ENCODE measurements at regions not wholly inside any gene's neighbourhood (a gene's known extent, or its start where the extent isn't known, plus 50 kb on each side); places are given as distances from the start of the nearest gene placed in this dataset.
"Not testable (repeated sequence)": the region's sequence is repeated elsewhere in the genome, so short reads cannot be mapped to it uniquely, and the experiment has no call there.

- ChIA-PET POLR2A (no interaction called here), CTCF (no interaction called here)
- H3K27ac ChIP-seq (ENCODE audit: low read length) = no peak overlapping the region
- in situ Hi-C loops (cut with HindIII; ENCODE audit: low pct_unique_long_range_greater_than_20kb, low sequenced_read_pairs) (no loop called here), intact Hi-C loops (cut with micrococcal nuclease; ENCODE audit: unreplicated experiment) (no loop called here)
- no peak for TF ChIP-seq CTCF (IDR thresholded peaks at IDR 0.05)
- TF ChIP-seq POLR2AphosphoS5 (IDR thresholded peaks at IDR 0.05; ENCODE audit: low read depth, low read length) = no peak
- no peak for TF ChIP-seq TCF7L2 (IDR thresholded peaks at IDR 0.05; ENCODE audit: low read depth, low read length)
- TF ChIP-seq SIN3A (IDR thresholded peaks at IDR 0.05; ENCODE audit: borderline replicate concordance, insufficient read depth, low read depth, low read length) = no peak
- TF ChIP-seq REST (IDR thresholded peaks at IDR 0.05; ENCODE audit: insufficient read depth in 1 of 2, low read depth in 2 of 2, low read length in 1 of 2) = no peak
- H3K36me3 ChIP-seq (ENCODE audit: control insufficient read depth, insufficient read depth, low read length) = no peaks in the 10 kb centered on the region
- ATAC-seq (no peak), DNase-seq (ENCODE audit: low read depth, low spot score) (no peak)
- no TSS peak for BruUV-seq (replicated peaks)
- H3K4me3 ChIP-seq (ENCODE audit: low read depth in 2 of 2, low read length in 2 of 2) = no peak overlapping the region
- H3K27me3 ChIP-seq (ENCODE audit: control insufficient read depth, insufficient read depth, low read length) = no peaks in the 10 kb centered on the region
- H3K9me3 ChIP-seq (ENCODE audit: control insufficient read depth, insufficient read depth, low read depth, low read length) = no peaks in the 10 kb centered on the region
- H3K4me1 ChIP-seq (ENCODE audit: control insufficient read depth, insufficient read depth, low read length) = no peaks in the 10 kb centered on the region
Observed at GRCh38 chr18:56421647-56422046, 216.7 kb downstream of the TXNL1 start.

GRCh38 chr18:56420868-56421267 is 217.5 kb downstream of the TXNL1 start:
- H3K4me1 ChIP-seq (ENCODE audit: control insufficient read depth, insufficient read depth, low read length); H3K9me3 ChIP-seq (ENCODE audit: control insufficient read depth, insufficient read depth, low read depth, low read length); ATAC-seq; H3K4me3 ChIP-seq (ENCODE audit: low read depth in 2 of 2, low read length in 2 of 2); H3K27me3 ChIP-seq (ENCODE audit: control insufficient read depth, insufficient read depth, low read length); in situ Hi-C loops (cut with HindIII; ENCODE audit: low pct_unique_long_range_greater_than_20kb, low sequenced_read_pairs); POLR2A ChIA-PET; BruUV-seq (replicated peaks); CTCF ChIA-PET; DNase-seq (ENCODE audit: low read depth, low spot score); H3K36me3 ChIP-seq (ENCODE audit: control insufficient read depth, insufficient read depth, low read length); intact Hi-C loops (cut with micrococcal nuclease; ENCODE audit: unreplicated experiment); H3K27ac ChIP-seq (ENCODE audit: low read length): not testable (repeated sequence)

GRCh38 chr18:56414357-56414756 is 224.0 kb downstream of the TXNL1 start:
- H3K4me3 ChIP-seq (ENCODE audit: low read depth in 2 of 2, low read length in 2 of 2) = no peak overlapping the region
- in situ Hi-C loops (cut with HindIII; ENCODE audit: low pct_unique_long_range_greater_than_20kb, low sequenced_read_pairs) = no loop called here
- POLR2A ChIA-PET = no interaction called here
- intact Hi-C loops (cut with micrococcal nuclease; ENCODE audit: unreplicated experiment) = no loop called here
- DNase-seq (ENCODE audit: low read depth, low spot score) (no peak), ATAC-seq (no peak)
- H3K36me3 ChIP-seq (ENCODE audit: control insufficient read depth, insufficient read depth, low read length) = no peaks in the 10 kb centered on the region
- TF ChIP-seq CTCF (IDR thresholded peaks at IDR 0.05) (no peak), SIN3A (IDR thresholded peaks at IDR 0.05; ENCODE audit: borderline replicate concordance, insufficient read depth, low read depth, low read length) (no peak), TCF7L2 (IDR thresholded peaks at IDR 0.05; ENCODE audit: low read depth, low read length) (no peak), POLR2AphosphoS5 (IDR thresholded peaks at IDR 0.05; ENCODE audit: low read depth, low read length) (no peak), REST (IDR thresholded peaks at IDR 0.05; ENCODE audit: insufficient read depth in 1 of 2, low read depth in 2 of 2, low read length in 1 of 2) (no peak)
- H3K27me3 ChIP-seq (ENCODE audit: control insufficient read depth, insufficient read depth, low read length) = no peaks in the 10 kb centered on the region
- no peaks in the 10 kb centered on the region for H3K9me3 ChIP-seq (ENCODE audit: control insufficient read depth, insufficient read depth, low read depth, low read length)
- no TSS peak for BruUV-seq (replicated peaks)
- CTCF ChIA-PET = no interaction called here
- H3K27ac ChIP-seq (ENCODE audit: low read length) = no peak overlapping the region
- no peaks in the 10 kb centered on the region for H3K4me1 ChIP-seq (ENCODE audit: control insufficient read depth, insufficient read depth, low read length)

Measured in Panc1 (cell line).